B cell (primary cell): ENCODE measurements at regions not wholly inside any gene's neighbourhood (a gene's known extent, or its start where the extent isn't known, plus 50 kb on each side); places are given as distances from the start of the nearest gene placed in this dataset.

Experiments used
- ATAC-seq: fragments of 200-7000 bp; cut with Tn5 transposase; one replicate; pipeline ENCODE4 v1.10.0; 2021; ENCODE audit warnings: low read depth, mild to moderate bottlenecking, moderate number of reproducible peaks, moderate library complexity
- CTCF ChIA-PET: fragments of 350-600 bp; sonication (Branson Sonifier 250); formaldehyde crosslinking; loops from one replicate; lab custom pipeline; 2021; ENCODE audit warnings: antibody characterized with exemption, inconsistent platforms; lab: Charles Lee
- POLR2A ChIA-PET: fragments of 350-600 bp; sonication (Branson Sonifier 250); formaldehyde crosslinking; loops from one replicate; lab custom pipeline; 2021; ENCODE audit warnings: antibody characterized with exemption; lab: Charles Lee
- DNase-seq: peaks from one replicate; pipeline ENCODE4 v3.0.0; 2013
- H2AFZ ChIP-seq: 2 replicates; pipeline ENCODE4 v1.6.1; 2012; ENCODE audit warnings: mild to moderate bottlenecking, low read depth, low read length; ENCODE audit not compliant: insufficient read depth, poor library complexity, severe bottlenecking
- H3K27ac ChIP-seq, 2 donors: 1 replicate in 1 of 2; 2 replicates in 1 of 2; pipeline ENCODE4 v1.5.1; 2012 to 2013; ENCODE audit warnings: low read length in 2 of 2, mild to moderate bottlenecking in 2 of 2, moderate library complexity in 1 of 2
- H3K27me3 ChIP-seq, 4 experiments: fragments of 200-600 bp in 1 of 4; sonication (generic) in 1 of 4; replicated peaks in 1 of 4; 1 replicate in 2 of 4; 2 replicates in 2 of 4; pipeline versions ENCODE4 v1.6.1 to v1.7.0; 2013 to 2016; ENCODE audit warnings: low read length in 3 of 4, mild to moderate bottlenecking in 2 of 4, mixed read lengths in 1 of 4, moderate library complexity in 1 of 4; ENCODE audit not compliant: insufficient read depth in 4 of 4, control insufficient read depth in 3 of 4; ENCODE audit errors: control extremely low read depth in 1 of 4
- H3K36me3 ChIP-seq, 2 experiments: replicated peaks in 1 of 2; 1 replicate in 1 of 2; 2 replicates in 1 of 2; pipeline versions ENCODE4 v1.6.1 to v1.7.1; 2013; ENCODE audit warnings: low read length in 1 of 2; ENCODE audit not compliant: insufficient read depth in 2 of 2, control insufficient read depth in 1 of 2; ENCODE audit errors: control extremely low read depth in 1 of 2, extremely low read depth in 1 of 2
- H3K4me1 ChIP-seq, 2 donors: fragments of 200-600 bp in 1 of 2; sonication (generic) in 1 of 2; 1 replicate in 1 of 2; 2 replicates in 1 of 2; pipeline versions ENCODE4 v1.5.1 to v1.6.1; 2013 to 2017; ENCODE audit warnings: low read length in 2 of 2; ENCODE audit not compliant: control insufficient read depth in 2 of 2, insufficient read depth in 2 of 2
- H3K4me2 ChIP-seq: replicated peaks from 2 replicates; pipeline ENCODE3; 2012; ENCODE audit warnings: mild to moderate bottlenecking, low read depth, low read length; ENCODE audit not compliant: poor library complexity, severe bottlenecking
- H3K4me3 ChIP-seq, 5 experiments: fragments of 200-600 bp in 1 of 5; sonication (generic) in 1 of 5; 1 replicate in 3 of 5; 2 replicates in 2 of 5; pipeline versions ENCODE4 v1.5.1 to v1.7.0; 2011 to 2016; ENCODE audit warnings: low read length in 4 of 5, mild to moderate bottlenecking in 4 of 5, low read depth in 2 of 5, control low read depth in 1 of 5, moderate library complexity in 1 of 5; ENCODE audit not compliant: insufficient read depth in 1 of 5; ENCODE audit errors: control extremely low read depth in 1 of 5, extremely low read depth in 1 of 5
- H3K79me2 ChIP-seq: fragments of 200-600 bp; sonication (generic); one replicate; pipeline ENCODE4 v1.6.0; 2016; ENCODE audit warnings: low read length; ENCODE audit not compliant: control insufficient read depth, insufficient read depth
- H3K9ac ChIP-seq: fragments of 200-600 bp; sonication (generic); 2 replicates; pipeline ENCODE4 v1.6.1; 2017; ENCODE audit warnings: mild to moderate bottlenecking, low read length, moderate library complexity
- H3K9me3 ChIP-seq, 3 donors: one replicate each; pipeline versions ENCODE4 v1.6.1 to v1.7.1; 2013; ENCODE audit warnings: low read length in 2 of 3; ENCODE audit not compliant: control insufficient read depth in 2 of 3, insufficient read depth in 1 of 3; ENCODE audit errors: control extremely low read depth in 1 of 3
- H4K20me1 ChIP-seq: 2 replicates; pipeline ENCODE4 v1.6.0; 2012; ENCODE audit warnings: mild to moderate bottlenecking, low read length; ENCODE audit not compliant: insufficient read depth, control insufficient read depth, poor library complexity, severe bottlenecking
- H3K27ac Mint-ChIP-seq: one replicate; pipeline ENCODE4 v1.8.0; 2021; ENCODE audit warnings: mixed read lengths
- H3K27me3 Mint-ChIP-seq: one replicate; pipeline ENCODE4 v1.8.0; 2021; ENCODE audit warnings: mixed read lengths
- H3K4me1 Mint-ChIP-seq: one replicate; pipeline ENCODE4 v1.8.0; 2021; ENCODE audit warnings: mixed read lengths
- H3K4me3 Mint-ChIP-seq: one replicate; pipeline ENCODE4 v1.8.0; 2021; ENCODE audit warnings: mixed read lengths
- H3K9me3 Mint-ChIP-seq: one replicate; pipeline ENCODE4 v1.8.0; 2022; ENCODE audit warnings: mixed read lengths; ENCODE audit not compliant: insufficient read depth
- CTCF ChIP-seq: fragments of 200-600 bp; IDR thresholded peaks from one replicate; pipeline ENCODE4 v1.8.0; 2022; ENCODE audit warnings: antibody characterized with exemption, mild to moderate bottlenecking
- EZH2 ChIP-seq: IDR thresholded peaks from 2 replicates; pipeline ENCODE4 v1.6.1; 2012; ENCODE audit warnings: borderline replicate concordance, low read depth, mild to moderate bottlenecking, moderate library complexity, low read length; ENCODE audit not compliant: insufficient read depth, poor library complexity, severe bottlenecking
- WGBS: methylation state at CpG from one replicate; pipeline ENCODE4 v1.1.5; 2013; ENCODE audit warnings: missing lambda C conversion rate; ENCODE audit not compliant: insufficient coverage; 5-methylcytosine and 5-hydroxymethylcytosine counted together
- intact Hi-C: fragments of 100-400 bp; cut with micrococcal nuclease; formaldehyde crosslinking; loops from one replicate; pipeline ENCODE4 v1.10.0; 2022

DNA sequence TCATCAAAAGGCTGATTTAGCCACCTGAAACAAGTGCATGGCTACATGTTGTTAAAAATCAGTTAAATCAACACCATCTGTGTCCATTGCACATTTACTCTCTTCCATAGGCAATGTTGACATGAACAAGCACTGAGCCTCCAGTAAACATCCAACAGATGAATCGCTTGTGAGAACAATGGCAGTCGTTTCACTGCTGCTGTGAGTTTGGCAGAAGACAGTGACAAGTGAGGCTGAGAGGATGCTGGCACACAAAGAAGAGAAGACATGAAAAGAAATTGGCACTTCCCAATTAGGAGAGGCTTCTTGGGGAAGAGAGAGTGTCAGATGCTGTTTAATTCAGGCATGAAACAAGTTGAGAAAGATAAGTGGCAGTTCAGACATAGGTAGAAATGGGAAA lies 227.4 kb upstream of the STT3B start:
- Histone ChIP-seq H3K9ac (no peak overlapping the region), H2AFZ (no peak overlapping the region), H3K36me3 (no peaks in the 10 kb centered on the region), H4K20me1 (no peaks in the 10 kb centered on the region), H3K4me1 (no peaks in the 10 kb centered on the region), H3K4me3 (no peak overlapping the region), H3K9me3 (peaks cover 0 to under 1% (median 0%) of the 10 kb centered on the region in 3 donors), H3K79me2 (no peaks in the 10 kb centered on the region), H3K27ac (no peak overlapping the region), H3K4me2 (no peak overlapping the region), H3K27me3 (no peaks in the 10 kb centered on the region)
- DNase-seq = no peak
- Mint-ChIP-seq H3K27ac (no peak overlapping the region), H3K4me1 (no peaks in the 10 kb centered on the region), H3K4me3 (no peak overlapping the region), H3K9me3 (no peaks in the 10 kb centered on the region), H3K27me3 (peaks cover 10% of the 10 kb centered on the region)
- intact Hi-C loops = no loop called here
- WGBS = 77% methylated on average over 2 of the region's 2 CpGs
- ChIA-PET CTCF (no interaction called here), POLR2A (no interaction called here)
- no peak for ATAC-seq
- TF ChIP-seq EZH2 = no peak
- no peak for TF ChIP-seq CTCF

GRCh38 chr3:31307131-31307785 lies 225.5 kb upstream of the STT3B start:
- intact Hi-C loops = no loop called here
- Histone ChIP-seq H4K20me1 (no peaks in the 10 kb centered on the region), H3K4me1 (no peaks in the 10 kb centered on the region), H2AFZ (no peak overlapping the region), H3K79me2 (no peaks in the 10 kb centered on the region), H3K27ac (no peak overlapping the region), H3K9ac (no peak overlapping the region), H3K4me2 (no peak overlapping the region), H3K9me3 (no peaks in the 10 kb centered on the region), H3K36me3 (no peaks in the 10 kb centered on the region), H3K4me3 (no peak overlapping the region), H3K27me3 (no peaks in the 10 kb centered on the region)
- 73% methylated on average over 1 of the region's 1 CpG for WGBS
- no peak for TF ChIP-seq EZH2
- TF ChIP-seq CTCF = no peak
- H3K4me1 Mint-ChIP-seq = no peaks in the 10 kb centered on the region
- H3K9me3 Mint-ChIP-seq = no peaks in the 10 kb centered on the region
- DNase-seq (no peak), ATAC-seq (no peak)
- no peak overlapping the region for H3K27ac Mint-ChIP-seq
- POLR2A ChIA-PET = no interaction called here
- H3K4me3 Mint-ChIP-seq = no peak overlapping the region
- peaks cover 3% of the 10 kb centered on the region for H3K27me3 Mint-ChIP-seq
- CTCF ChIA-PET = no interaction called here
